ENCODE measurements at regions not wholly inside any gene's neighbourhood (a gene's known extent, or its start where the extent isn't known, plus 50 kb on each side); places are given as distances from the start of the nearest gene placed in this dataset.

- H3K27ac ChIP-seq (ENCODE audit: low read length), result no peak overlapping the region
- BruUV-seq (replicated peaks), result no TSS peak
- CTCF ChIA-PET, result no interaction called here
These were observed 68.1 kb downstream of the PMAIP1 start for GRCh38 chr18:59967878-59968277.

GRCh38 chr18:59966913-59967312 is 67.1 kb downstream of the PMAIP1 start:
- TF ChIP-seq, protein P1, sequence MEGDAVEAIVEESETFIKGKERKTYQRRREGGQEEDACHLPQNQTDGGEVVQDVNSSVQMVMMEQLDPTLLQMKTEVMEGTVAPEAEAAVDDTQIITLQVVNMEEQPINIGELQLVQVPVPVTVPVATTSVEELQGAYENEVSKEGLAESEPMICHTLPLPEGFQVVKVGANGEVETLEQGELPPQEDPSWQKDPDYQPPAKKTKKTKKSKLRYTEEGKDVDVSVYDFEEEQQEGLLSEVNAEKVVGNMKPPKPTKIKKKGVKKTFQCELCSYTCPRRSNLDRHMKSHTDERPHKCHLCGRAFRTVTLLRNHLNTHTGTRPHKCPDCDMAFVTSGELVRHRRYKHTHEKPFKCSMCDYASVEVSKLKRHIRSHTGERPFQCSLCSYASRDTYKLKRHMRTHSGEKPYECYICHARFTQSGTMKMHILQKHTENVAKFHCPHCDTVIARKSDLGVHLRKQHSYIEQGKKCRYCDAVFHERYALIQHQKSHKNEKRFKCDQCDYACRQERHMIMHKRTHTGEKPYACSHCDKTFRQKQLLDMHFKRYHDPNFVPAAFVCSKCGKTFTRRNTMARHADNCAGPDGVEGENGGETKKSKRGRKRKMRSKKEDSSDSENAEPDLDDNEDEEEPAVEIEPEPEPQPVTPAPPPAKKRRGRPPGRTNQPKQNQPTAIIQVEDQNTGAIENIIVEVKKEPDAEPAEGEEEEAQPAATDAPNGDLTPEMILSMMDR (conservative IDR thresholded peaks at IDR 0.05; ENCODE audit: low read depth, low read length), result no peak
- TF ChIP-seq EZH2phosphoT487 (IDR thresholded peaks at IDR 0.05; ENCODE audit: borderline replicate concordance, low read length) (no peak), EZH2 (IDR thresholded peaks at IDR 0.05; ENCODE audit: low read length, unreplicated experiment) (no peak)
- Histone ChIP-seq H3K9ac (ENCODE audit: low read length) (no peak overlapping the region), H3K4me2 (ENCODE audit: low read length) (no peak overlapping the region), H3F3A (ENCODE audit: low read length, unreplicated experiment) (no peaks in the 10 kb centered on the region), H3K9me3 (ENCODE audit: low read length) (no peaks in the 10 kb centered on the region), H3K9me2 (replicated peaks; ENCODE audit: low read length) (no peaks in the 10 kb centered on the region), H2AFZ (ENCODE audit: low read length) (no peak overlapping the region), H3K4me1 (ENCODE audit: insufficient read depth, low read length) (no peaks in the 10 kb centered on the region), H3K4me3 (ENCODE audit: low read length) (no peak overlapping the region), H4K20me1 (ENCODE audit: low read length) (no peaks in the 10 kb centered on the region), H3K27me3 (ENCODE audit: low read length) (no peaks in the 10 kb centered on the region), H3K36me3 (ENCODE audit: low read depth, low read length) (no peaks in the 10 kb centered on the region), H3K79me2 (ENCODE audit: low read length) (no peaks in the 10 kb centered on the region), H3K27ac (ENCODE audit: low read length) (no peak overlapping the region)
- POLR2A ChIA-PET (ENCODE audit: unreplicated experiment), result interaction anchor here (0.6 kb wide), 2 partner anchors 81 to 126 kb away, joined by 3 to 15 read pairs; no protein-coding TSS in a partner anchor
- no peak for ATAC-seq
- intact Hi-C loops (cut with micrococcal nuclease), result no loop called here
- no peak for DNase-seq
- no TSS peak for BruUV-seq (replicated peaks)
- CTCF ChIA-PET, result no interaction called here

More at GRCh38 chr18:59967878-59968277, 68.1 kb downstream of the PMAIP1 start:
- DNase-seq (no peak), ATAC-seq (no peak)
- intact Hi-C loops (cut with micrococcal nuclease), result no loop called here
- TF ChIP-seq, protein P1 (conservative IDR thresholded peaks at IDR 0.05; ENCODE audit: low read depth, low read length), result no peak
- TF ChIP-seq EZH2phosphoT487 (IDR thresholded peaks at IDR 0.05; ENCODE audit: borderline replicate concordance, low read length) (no peak), EZH2 (IDR thresholded peaks at IDR 0.05; ENCODE audit: low read length, unreplicated experiment) (no peak)
- H2AFZ ChIP-seq (ENCODE audit: low read length), result no peak overlapping the region
- no peak overlapping the region for H3K4me2 ChIP-seq (ENCODE audit: low read length)
- no peaks in the 10 kb centered on the region for H3K79me2 ChIP-seq (ENCODE audit: low read length)
- H3K9ac ChIP-seq (ENCODE audit: low read length), result no peak overlapping the region
- H3K36me3 ChIP-seq (ENCODE audit: low read depth, low read length), result no peaks in the 10 kb centered on the region
- H3K9me3 ChIP-seq (ENCODE audit: low read length), result no peaks in the 10 kb centered on the region
- H4K20me1 ChIP-seq (ENCODE audit: low read length), result no peaks in the 10 kb centered on the region
- no peaks in the 10 kb centered on the region for H3F3A ChIP-seq (ENCODE audit: low read length, unreplicated experiment)
- POLR2A ChIA-PET (ENCODE audit: unreplicated experiment), result no interaction called here
- no peak overlapping the region for H3K4me3 ChIP-seq (ENCODE audit: low read length)
- no peaks in the 10 kb centered on the region for H3K9me2 ChIP-seq (replicated peaks; ENCODE audit: low read length)
- no peaks in the 10 kb centered on the region for H3K27me3 ChIP-seq (ENCODE audit: low read length)
- H3K4me1 ChIP-seq (ENCODE audit: insufficient read depth, low read length), result no peaks in the 10 kb centered on the region

DNA sequence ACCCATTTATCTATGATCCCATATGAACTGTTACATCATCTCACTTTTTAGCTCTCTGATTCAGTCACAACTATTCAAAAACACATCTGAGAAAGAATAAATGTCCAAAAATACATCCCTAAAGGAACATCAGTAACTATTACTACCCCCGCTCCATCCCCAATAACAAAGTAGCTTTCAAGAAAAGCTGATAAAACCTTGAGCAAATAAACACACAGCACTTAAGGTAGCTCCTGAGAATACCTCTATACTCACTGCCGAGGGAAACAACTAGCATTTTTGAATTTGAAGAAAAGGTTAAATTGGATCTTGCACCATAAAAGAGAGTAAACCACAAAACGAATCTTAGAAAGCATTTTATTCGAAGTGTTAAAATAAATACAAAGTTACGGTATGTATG is 63.4 kb downstream of the PMAIP1 start:
- H3K27me3 ChIP-seq (ENCODE audit: low read length), result no peaks in the 10 kb centered on the region
- H3K9me2 ChIP-seq (replicated peaks; ENCODE audit: low read length), result no peaks in the 10 kb centered on the region
- intact Hi-C loops (cut with micrococcal nuclease), result no loop called here
- H3K4me1 ChIP-seq (ENCODE audit: insufficient read depth, low read length), result peaks cover 5% of the 10 kb centered on the region; the same call in 1 of the 2 replicates
- no TSS peak for BruUV-seq (replicated peaks)
- no peaks in the 10 kb centered on the region for H3K79me2 ChIP-seq (ENCODE audit: low read length)
- H4K20me1 ChIP-seq (ENCODE audit: low read length), result no peaks in the 10 kb centered on the region
- ATAC-seq (no peak), DNase-seq (no peak)
- no peaks in the 10 kb centered on the region for H3K36me3 ChIP-seq (ENCODE audit: low read depth, low read length)
- H3F3A ChIP-seq (ENCODE audit: low read length, unreplicated experiment), result no peaks in the 10 kb centered on the region
- H3K4me2 ChIP-seq (ENCODE audit: low read length), result no peak overlapping the region
- no peak overlapping the region for H3K27ac ChIP-seq (ENCODE audit: low read length)
- TF ChIP-seq, protein P1 (conservative IDR thresholded peaks at IDR 0.05; ENCODE audit: low read depth, low read length), result no peak
- TF ChIP-seq EZH2phosphoT487 (IDR thresholded peaks at IDR 0.05; ENCODE audit: borderline replicate concordance, low read length) (no peak), EZH2 (IDR thresholded peaks at IDR 0.05; ENCODE audit: low read length, unreplicated experiment) (no peak)
- ChIA-PET POLR2A (ENCODE audit: unreplicated experiment) (no interaction called here), CTCF (no interaction called here)
- no peak overlapping the region for H3K9ac ChIP-seq (ENCODE audit: low read length)
- no peak overlapping the region for H3K4me3 ChIP-seq (ENCODE audit: low read length)
- no peaks in the 10 kb centered on the region for H3K9me3 ChIP-seq (ENCODE audit: low read length)
- no peak overlapping the region for H2AFZ ChIP-seq (ENCODE audit: low read length)
